ENCODE measurements at regions not wholly inside any gene's neighbourhood (a gene's known extent, or its start where the extent isn't known, plus 50 kb on each side); places are given as distances from the start of the nearest gene placed in this dataset.

DNA sequence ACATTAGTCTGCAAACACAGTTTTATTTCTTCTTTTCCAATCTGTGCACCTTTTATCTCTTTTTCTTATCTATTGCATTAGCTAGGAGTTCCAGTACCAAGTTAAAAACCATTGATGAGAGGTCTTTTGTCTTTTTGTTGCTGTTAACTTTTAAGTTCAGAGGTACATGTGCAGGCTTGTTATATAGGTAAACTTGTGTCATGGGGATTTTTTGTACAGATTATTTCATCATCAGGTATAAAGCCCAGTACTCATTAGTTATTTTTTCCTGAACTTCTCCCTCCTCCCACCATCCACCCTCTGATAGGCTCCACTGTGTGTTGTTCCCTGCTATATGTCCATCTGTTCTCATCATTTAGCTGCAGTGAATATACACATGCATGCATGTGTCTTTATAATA is 349.9 kb downstream of the PDHA2 start:
- DNase-seq = no peak

DNA sequence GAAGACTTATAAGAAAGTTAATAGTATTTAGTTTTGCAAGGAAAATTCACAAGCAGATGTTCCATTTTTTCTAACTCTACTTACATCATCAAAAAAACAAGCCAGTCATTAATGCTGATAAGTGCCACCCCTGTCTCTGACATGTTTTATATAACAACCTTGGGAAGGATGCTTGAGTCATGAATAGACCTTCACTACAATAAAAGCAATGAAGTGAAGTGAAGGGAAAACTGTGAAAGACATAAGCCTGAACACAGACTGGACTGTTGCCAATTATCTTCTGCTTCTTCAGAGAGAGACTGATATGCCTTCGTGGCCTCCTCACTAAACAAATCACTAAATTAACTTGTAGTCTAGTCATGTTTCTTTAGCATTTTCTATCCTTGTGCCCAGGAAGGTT is 353.2 kb downstream of the PDHA2 start:
- no peak for DNase-seq

DNA sequence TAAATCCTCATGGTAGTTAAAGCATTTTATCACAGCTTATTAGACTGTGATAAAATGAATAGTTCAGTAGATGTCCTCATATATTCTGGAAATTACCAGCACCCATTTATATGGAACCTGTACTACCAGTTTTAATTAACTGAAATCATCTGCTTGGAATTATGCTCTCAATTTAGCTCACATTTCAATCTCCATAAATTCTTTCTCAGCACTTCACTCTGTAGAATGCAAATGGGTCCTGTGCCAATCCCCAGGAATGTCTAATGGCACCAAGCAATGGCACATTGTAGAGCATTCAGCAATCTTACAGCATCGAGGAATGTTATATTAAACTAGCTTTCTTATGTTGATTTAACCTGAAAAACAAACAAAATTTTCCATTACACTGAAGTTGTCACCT is 355.1 kb downstream of the PDHA2 start:
- DNase-seq = no peak

DNA sequence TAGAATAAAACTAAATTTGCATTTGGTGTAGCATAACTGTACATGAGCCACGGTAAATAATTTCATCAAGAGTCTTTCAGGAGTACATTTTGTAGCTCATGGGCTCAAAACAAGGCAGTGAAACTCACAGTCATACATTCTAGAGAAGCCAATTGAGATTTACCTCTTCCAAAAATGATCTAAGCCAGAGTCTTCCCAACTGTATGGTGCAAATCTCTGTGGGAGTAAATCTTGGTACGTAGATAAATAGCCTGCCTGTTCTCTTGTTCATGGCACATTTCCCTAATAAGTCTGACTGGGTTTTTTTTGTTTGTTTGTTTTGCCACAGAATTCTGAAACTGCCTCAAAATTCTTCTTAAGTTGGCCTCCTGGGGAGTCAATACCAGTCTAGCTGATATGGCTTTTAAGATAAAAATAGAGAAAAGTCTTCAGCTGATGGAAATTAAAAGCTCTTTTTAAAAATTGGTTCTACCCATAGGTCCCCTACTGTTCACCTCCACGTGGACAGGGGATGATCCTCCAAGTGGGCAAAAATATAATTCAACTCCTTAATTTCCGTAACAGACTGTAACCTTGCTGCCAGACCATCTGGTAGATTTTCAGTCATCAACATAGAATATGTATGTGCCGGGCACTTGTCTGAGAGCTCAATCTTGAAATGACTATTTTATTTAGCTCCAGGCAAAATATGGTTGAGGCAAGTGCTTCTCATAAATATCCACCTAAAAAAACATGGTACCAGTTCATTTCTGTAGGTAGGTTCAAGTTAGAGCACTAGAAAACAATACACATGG is 365.4 kb downstream of the PDHA2 start:
- no peak for DNase-seq

DNA sequence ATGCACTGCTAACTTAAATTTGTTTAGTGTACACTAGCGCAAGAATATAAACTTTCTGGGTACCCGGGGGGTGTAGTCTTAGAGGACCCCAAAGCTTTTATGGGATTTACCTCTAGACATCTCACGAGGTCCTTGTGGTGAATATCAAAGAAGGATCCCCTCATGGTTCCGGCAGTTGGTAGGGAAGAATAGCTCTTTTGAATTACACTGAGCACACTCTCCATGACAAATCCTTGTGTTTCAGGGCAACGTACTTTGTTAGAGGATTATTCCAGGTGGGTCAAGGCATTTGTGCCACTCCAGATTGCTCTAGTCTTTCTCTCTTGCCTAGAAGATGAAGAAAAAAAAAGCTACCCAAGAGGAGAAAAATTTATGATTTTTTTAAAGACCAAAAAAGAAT is 387.6 kb downstream of the PDHA2 start:
- no peak for DNase-seq

DNA sequence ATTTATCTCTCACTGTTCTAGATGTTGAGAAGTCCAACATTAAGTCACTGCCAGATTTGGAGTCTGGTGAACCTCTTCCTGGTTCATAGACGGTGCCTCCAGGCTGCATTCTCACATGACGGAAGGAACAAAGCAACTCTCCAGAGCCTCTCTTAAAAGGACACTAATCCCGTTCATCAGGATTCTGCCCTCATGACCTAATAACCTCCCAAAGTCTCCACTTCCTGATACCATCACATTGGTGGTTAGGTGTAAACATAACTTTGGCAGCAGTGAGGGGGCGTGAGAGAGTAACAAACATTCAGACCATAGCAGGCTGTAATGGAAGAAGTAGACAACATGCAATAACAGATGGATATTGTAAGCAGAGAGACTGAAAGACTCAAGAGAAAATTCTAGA is 388.6 kb downstream of the PDHA2 start:
- DNase-seq = no peak

DNA sequence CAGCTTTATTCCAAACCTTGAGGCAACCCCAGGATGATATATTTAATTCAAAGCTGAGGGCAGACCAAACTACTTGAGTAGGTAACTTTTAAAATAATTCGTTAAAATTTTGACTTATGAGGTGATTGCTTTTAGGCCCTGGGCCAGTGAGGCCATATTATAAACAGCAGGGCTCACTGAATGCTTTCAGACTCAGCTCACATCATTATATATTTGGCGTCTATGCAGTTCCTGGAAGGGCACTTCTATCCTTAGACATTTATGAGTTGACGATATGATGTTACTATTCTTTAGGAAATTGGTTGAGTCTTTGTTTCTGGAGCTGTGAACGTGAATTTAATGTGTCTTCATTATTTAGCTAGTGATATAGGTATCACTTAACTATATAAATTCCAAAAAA is 400.1 kb downstream of the PDHA2 start:
- no peak for DNase-seq

DNA sequence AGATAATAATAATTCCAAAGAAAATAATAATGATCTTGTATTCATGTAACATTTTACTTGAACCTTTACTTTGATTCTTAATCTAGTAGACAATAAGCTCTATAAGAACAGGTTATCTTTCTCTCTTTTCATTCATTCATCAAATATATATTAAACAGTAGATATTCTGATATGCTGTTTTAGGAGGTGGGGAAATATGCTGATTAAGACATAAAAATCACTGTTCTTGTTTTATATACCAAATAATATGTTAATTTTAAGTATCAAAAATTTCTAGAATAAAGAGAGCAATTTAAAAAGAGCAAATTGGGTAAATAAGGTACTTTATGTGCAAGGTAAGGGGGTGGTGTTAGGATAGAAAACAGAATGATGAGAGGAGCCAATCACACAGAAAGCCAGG is 401.9 kb downstream of the PDHA2 start:
- DNase-seq = no peak

DNA sequence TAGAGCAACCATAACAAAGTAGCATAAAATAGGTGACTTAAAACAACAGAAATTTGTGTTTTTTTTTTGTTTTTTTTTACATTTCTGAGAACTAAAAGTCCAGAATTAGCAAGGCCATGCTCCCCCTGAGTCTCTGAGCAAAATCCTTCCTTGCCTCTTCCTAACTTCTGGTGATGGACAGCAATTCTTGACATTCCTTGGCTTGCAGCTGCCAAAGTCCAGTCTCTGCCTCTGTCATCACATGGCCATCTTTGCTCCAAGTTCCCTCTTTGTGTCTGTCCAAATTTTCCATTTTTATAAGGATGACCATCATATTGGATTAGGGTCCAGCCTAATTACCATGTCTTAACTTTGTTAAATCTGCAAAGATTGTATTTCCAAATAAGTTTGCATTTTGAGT is 407.2 kb downstream of the PDHA2 start:
- no peak for DNase-seq

DNA sequence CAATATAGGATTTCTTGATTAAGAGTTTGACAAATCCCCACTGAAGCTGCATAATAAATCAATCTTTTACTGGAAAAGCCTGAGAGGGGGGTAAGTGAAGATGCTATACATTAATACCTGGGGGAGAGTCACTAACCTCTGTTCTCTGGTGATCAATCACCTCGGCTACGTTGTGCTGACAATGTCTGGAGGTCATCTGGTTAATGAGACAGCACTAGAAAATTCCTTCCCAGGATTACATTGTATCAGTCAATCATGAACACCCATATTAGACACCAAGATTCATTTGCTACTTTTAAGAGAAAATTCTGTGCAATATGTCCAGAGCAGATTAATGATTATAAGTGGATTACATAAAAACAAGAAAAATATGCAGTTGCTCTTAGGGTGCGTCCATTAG is 408.3 kb downstream of the PDHA2 start:
- no peak for DNase-seq

DNA sequence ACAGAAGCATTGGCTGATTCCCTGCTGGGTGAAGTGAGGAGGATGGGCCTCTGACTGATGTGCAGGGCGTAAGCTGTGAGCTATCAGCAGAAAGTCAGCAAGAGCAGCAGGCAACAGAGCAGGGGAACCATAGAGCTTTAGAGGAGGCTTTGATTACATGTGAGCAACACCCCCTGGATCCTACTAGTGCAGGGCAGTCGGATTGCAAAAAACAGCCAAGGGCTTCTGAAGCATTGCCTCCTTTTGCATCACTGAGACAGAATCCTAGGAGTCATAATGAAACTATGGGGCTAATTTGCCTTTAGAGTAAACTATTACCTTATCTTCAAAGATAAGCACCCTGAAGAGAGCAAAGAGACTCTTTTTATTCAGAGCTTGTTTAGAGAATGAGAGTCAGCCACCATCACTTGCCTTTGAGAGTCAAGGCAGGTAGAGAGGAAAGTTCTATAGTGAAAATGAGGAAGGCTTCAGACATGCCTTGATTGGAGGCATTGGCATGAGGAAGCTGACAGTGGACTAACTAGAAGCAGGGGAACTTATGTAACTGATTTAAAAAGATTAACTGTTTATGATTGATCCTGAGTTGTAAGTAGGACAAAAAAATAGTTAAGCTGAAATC is 420.3 kb downstream of the PDHA2 start:
- DNase-seq = no peak

DNA sequence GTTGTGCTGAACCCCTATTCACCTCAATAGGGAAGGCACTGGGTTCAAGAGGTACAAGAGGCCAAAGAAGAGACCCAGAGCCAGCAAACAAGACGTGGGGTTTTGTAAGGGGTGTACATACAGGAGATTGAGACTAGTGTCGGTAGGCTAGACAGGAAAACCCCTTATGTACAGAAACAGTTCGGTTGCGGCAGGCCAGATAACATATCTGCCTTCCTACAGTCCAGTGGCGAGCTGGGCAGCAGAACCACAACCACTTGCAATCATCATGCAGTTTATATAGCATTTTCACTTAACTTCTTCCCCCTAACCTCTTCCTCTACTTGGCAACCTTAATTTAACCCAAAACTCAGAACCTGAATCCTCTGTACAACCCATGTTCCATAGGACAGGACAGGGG is 422.2 kb downstream of the PDHA2 start:
- no peak for DNase-seq

DNA sequence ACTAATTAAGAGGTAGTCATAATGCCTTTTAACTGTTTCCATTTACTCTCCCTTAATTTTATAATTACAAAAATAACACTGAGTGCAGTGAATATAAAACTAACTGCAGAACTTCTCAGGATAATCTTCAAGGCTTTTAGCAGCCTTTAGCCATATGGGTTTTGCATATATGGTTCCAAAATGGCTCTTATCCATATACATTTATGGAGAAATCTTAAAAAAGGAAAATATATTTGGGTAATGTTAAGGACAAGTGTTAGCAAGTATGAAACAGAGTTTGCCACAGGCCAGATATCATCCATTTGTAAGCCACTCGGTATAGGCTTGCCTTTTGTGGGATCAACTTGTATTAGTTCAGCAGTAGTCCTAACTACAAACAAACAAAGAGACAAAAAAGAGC is 423.4 kb downstream of the PDHA2 start:
- DNase-seq = no peak

DNA sequence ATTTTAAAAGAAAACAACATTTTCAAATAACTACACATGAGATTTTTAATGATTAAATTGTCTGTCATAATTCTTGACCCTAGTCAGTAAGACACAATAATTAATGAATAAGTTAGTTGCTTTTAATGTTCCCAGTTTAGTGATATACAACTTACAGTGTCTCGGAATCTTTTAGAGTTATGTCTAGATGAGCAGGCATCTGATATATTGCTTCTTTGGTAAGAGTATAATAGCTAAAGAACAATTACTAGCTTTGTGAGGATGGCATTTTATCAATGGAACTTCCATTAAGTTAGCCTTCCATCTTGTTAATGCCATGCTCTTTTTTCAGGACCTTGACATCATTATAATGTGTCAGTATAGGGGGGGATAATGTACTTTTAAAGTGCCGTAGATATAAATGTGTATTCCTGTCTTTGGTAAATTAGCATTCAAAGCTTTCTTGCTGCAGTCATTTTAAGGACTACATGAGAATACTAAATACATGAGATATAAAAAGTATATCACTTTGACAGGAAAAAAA is 425.1 kb downstream of the PDHA2 start:
- no peak for DNase-seq

DNA sequence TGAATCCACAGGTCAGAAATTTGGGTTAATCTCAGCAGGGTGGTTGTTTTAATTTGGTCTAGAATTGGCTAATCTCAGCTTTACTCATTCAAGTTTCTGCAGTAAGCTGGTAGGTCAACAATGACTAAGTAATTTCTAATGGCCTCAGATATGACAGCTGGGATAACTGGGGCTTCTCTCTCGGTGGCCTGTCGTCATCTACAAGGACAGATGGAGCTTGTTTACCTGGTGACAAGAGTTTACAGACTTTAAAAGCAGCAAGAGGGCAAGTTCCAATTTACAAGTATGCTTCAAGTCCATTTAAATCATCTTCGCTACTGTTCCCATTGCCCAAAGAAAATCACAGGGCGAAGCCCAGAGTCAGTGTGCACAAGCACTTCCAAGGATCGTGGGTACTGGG is 453.9 kb downstream of the PDHA2 start:
- no peak for DNase-seq

DNA sequence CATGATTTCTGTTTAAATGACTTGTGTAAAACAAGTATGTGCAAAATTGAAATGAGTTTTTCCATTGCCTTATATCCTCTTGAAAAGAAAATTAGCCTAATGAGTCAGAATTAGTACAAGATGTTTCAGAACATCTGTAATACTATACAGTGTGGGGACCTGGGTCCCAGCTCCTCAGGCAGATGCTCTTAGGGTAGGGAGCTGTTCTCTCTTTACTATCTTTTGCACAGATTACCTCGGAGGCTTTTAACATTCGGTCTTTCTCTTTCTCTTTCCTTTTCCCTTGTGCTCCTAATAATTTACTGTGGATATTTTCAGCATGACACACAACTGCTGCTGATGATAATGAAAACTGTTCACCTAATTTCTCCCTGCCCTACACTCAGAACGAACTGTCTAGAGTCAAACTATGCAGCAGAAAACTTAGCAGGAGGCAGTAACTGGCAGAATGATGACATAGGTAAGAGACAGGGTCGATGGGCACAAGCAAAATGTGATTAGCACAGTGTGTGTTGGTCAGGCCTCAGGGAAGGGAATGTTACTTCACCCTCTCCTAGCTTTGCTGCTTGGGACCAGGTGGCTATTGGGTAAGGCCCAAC is 455.3 kb downstream of the PDHA2 start:
- no peak for DNase-seq

DNA sequence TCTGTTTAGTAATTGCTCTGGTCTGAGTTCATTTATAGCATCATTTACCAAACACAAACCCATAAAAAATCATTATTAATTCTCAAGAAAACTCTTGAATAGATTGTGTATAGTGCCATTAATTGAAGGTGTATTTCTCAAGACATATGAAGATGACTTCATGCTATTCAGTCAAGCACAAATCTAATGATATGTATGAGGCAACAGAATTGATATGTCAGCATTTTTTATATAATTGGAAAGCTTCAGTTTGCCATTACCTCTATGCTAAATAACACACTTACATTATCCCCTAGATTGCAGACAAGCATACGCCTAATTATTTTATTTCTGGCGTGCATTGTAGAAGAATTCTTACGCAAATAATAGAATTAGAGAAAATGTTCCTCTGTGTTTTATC is 461.8 kb downstream of the PDHA2 start:
- no peak for DNase-seq

DNA sequence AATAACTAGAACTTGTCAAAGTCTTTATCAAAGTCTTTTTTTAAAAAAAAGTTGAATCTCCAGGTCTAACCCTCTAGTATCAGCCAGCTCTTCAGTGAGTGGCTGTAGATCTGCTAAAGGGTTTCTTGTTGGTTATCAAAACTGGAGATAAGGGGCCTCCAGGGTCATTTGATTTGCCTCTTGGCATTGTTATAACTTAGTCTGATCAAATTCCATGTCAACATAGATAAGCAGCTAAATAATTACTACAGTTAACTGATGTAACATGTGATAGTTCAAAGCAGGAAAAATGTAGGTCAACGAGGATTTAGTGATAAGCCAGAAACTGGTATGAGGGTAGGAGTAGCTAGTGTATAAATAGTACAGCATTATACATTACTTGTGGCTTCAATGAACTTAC is 465.1 kb downstream of the PDHA2 start:
- DNase-seq = no peak

DNA sequence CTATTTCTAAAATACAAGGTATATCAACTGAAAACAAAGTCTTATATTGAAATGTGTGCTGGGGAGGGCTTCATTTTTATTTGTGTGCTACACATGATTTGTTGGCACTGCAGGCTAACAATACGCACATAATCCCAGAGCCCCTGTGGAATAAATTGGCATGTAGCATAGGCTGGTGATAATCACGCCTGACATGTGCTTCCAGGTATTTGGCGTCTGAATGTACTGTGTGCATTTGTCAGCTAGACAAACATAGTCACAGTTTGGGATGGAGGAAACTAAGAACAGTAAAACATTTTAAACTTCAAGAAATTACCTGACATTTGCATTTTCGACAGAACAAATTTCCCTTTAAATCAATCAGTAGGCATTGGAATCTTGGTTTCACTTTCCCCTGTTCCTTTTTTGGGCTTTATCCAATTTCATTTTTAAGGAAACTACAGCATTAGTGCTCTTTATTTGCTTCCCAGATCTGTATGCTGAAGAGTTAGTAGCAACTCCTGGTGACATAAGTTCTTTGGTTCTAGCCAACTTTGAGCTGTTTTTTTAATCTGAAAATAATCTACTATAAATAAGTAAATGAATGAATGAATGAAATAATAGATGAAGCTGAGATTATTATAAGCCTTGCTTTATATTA is 472.3 kb downstream of the PDHA2 start:
- no peak for DNase-seq

DNA sequence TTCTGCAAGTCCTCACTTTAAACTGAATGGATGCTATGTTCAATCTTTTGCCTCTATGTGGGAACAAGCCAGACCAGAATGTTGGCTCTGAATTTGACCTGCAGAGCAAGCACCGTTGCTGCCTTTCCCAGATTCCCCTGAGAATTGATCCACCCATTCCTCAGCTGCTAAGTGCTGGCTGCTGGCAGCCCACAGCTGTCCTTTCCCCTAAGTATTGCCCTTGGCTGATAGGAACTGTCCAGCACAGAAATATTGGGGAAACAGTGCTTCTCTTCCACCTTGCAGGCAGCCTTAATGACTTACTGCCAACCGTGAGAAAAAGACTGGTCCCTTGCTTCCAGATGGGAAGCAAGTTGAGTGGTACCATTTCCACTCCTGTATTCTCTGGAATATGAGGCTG is 475.9 kb downstream of the PDHA2 start:
- DNase-seq = no peak

DNA sequence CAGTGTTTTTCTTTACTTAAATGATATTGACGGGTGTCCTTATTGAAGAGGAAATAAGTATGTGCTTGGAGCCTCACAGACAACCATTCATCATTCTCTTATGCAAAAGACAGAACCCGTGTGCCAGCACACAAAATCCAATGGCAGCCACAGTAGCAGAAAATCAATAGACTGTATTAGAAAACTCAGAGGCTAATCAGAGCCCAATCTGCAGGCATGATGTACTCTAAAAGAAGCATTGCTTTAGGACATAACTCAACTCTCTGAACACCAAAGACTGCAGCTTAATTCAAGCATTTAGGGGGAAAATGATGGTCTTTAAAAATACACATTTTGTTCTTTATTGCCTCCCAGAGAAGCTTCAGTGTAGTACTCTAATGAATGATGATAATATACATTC is 476.9 kb downstream of the PDHA2 start:
- DNase-seq = no peak

DNA sequence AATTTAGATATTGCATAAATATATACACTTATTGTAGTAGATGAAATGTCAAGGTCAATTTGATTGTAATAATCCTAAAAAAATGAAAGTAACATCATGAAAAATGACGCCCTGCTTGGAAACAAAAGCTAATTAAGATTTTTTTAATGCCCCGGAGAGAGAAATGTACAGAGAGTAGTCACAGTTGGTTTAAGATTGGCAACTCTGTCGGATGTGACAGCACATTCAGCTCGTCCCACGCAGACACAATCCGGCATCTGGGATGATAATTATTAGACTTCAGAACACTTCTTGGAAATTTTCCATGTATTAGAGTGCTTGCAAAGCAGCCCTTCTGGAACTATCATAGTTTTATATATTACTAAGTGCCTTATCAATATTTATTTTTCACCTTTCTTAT is 478.0 kb downstream of the PDHA2 start:
- DNase-seq = no peak

DNA sequence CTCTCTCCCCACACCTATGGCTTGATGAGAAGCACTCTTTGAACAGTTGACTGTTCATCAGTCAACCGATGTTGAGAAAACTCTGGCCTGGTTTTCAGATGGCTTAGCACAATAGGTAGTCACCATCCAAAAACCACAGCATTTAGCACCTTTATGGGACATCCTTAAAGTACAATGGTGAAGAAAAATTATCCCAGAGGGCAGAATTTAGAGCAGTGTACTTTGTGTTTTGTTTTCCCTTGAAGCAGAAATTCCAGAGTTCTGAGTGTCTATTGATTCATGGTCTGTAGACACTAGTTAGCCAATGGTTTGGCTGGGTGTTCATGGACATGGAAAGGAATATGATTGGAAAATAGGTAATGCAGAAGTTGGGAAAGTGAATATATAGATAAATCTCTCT is 487.0 kb downstream of the PDHA2 start:
- DNase-seq = no peak

DNA sequence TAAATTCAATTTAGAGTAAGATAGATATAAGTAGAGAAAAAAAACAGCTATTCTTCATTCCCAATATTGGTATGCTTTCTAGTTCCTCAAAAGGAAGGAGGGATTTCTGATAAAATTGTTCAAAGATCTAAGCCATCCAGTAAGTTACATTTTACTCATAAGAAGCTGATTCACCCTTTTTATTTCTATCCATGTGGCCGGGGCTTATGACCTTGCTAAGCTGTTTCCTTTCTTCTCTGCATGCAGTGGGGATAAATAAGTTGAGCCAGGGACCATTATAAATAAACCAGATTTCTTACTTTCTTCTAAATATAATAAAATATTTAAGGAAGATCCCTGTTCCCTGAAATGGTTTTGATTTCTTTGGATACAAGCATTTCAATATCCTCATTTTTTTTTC is 502.3 kb downstream of the PDHA2 start:
- no peak for DNase-seq

All from inflammatory macrophage treated with lipopolysaccharide for 4 hours (primary cell).